ENCODE measurements at regions not wholly inside any gene's neighbourhood (a gene's known extent, or its start where the extent isn't known, plus 50 kb on each side); places are given as distances from the start of the nearest gene placed in this dataset.

DNA sequence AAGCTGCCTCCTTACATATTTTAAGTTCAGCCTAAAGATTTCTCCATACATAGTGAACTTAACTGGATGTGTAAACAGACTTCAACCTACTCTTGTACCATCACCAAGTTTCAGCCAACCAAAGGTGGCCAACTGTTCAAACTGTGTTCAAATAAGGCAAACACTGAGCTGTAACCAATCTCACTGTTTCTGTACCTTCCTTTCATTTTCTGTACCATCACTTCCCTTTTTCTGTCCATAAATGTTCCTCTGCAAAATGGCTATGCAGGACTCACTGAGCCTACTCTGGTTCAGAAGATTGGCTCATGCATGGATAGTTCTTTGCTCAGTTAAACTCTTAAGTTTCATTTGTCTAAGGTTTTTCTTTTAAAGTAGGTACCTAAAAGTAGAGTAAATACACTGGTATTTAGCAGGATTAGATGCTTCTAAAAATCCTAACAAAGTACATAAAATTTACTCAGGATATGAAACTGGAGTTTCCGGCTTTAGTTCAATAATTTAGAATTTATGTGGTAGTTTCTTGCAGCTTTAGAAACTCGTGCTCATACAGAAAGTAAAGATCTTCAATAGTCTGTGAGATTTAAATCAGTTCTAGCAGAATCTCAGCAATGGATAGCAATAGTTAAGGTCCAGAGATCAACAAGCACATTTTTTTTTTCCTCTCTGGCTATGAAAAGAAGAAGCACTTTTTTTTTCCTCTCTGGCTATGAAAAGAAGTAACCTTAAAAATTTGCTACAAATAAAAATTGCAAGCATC, 282.0 kb upstream of the PPFIA2 start:
- no peaks in the 10 kb centered on the region for H3K9me3 ChIP-seq (ENCODE audit: control insufficient read depth in 4 of 4, low read length in 3 of 4)
- H3K27ac ChIP-seq (ENCODE audit: low read depth in 1 of 2, low read length in 2 of 2), result no peak overlapping the region
- H3K36me3 ChIP-seq (ENCODE audit: control insufficient read depth in 4 of 4, insufficient read depth in 3 of 4, low read depth in 1 of 4, low read length in 3 of 4), result no peaks in the 10 kb centered on the region
- H3K27me3 ChIP-seq (ENCODE audit: control insufficient read depth in 4 of 4, insufficient read depth in 4 of 4, low read length in 3 of 4), result no peaks in the 10 kb centered on the region
- TF ChIP-seq YY1 (IDR thresholded peaks at IDR 0.05), result no peak
- no peak for TF ChIP-seq CTCF (IDR thresholded peaks at IDR 0.05; ENCODE audit: low read depth, low read length, missing input control)
- no peak for TF ChIP-seq MAX (IDR thresholded peaks at IDR 0.05)
- TF ChIP-seq HNF4G (IDR thresholded peaks at IDR 0.05), result no peak
- TF ChIP-seq FOXA2 (IDR thresholded peaks at IDR 0.05), result no peak
- no peak for TF ChIP-seq ZBTB33 (IDR thresholded peaks at IDR 0.05)
- TF ChIP-seq NR2F2 (IDR thresholded peaks at IDR 0.05), result no peak
- no peak for DNase-seq (ENCODE audit: low spot score)
- H3K4me3 ChIP-seq (ENCODE audit: low read depth in 1 of 3, low read length in 3 of 3), result no peak overlapping the region
- H3K9ac ChIP-seq (ENCODE audit: low read depth in 1 of 2, low read length in 2 of 2), result no peak overlapping the region
- no peaks in the 10 kb centered on the region for H3K4me1 ChIP-seq (ENCODE audit: control insufficient read depth in 4 of 4, insufficient read depth in 4 of 4, low read length in 3 of 4)
- 50% methylated on average over 2 of the region's 2 CpGs for WGBS

- no peak for DNase-seq (ENCODE audit: low spot score)
- H3K9ac ChIP-seq (ENCODE audit: low read depth in 1 of 2, low read length in 2 of 2), result no peak overlapping the region
Measured at GRCh38 chr12:82034769-82035168, 275.6 kb upstream of the PPFIA2 start.

More at GRCh38 chr12:82034769-82035168, 275.6 kb upstream of the PPFIA2 start:
- H3K27me3 ChIP-seq (ENCODE audit: control insufficient read depth in 4 of 4, insufficient read depth in 4 of 4, low read length in 3 of 4), result no peaks in the 10 kb centered on the region
- H3K4me1 ChIP-seq (ENCODE audit: control insufficient read depth in 4 of 4, insufficient read depth in 4 of 4, low read length in 3 of 4), result no peaks in the 10 kb centered on the region
- H3K4me3 ChIP-seq (ENCODE audit: low read depth in 1 of 3, low read length in 3 of 3), result no peak overlapping the region
- TF ChIP-seq ATF3 (IDR thresholded peaks at IDR 0.05), result no peak
- TF ChIP-seq TAF1 (conservative IDR thresholded peaks at IDR 0.05), result no peak
- no peak for TF ChIP-seq HNF4A (conservative IDR thresholded peaks at IDR 0.05)
- TF ChIP-seq RXRA (IDR thresholded peaks at IDR 0.05), result no peak
- no peak for TF ChIP-seq HNF4G (IDR thresholded peaks at IDR 0.05)
- TF ChIP-seq EGR1 (IDR thresholded peaks at IDR 0.05; ENCODE audit: low read depth in 2 of 2), result no peak
- TF ChIP-seq JUND (IDR thresholded peaks at IDR 0.05), result no peak
- no peak for TF ChIP-seq MAX (IDR thresholded peaks at IDR 0.05)
- no peak for TF ChIP-seq YY1 (IDR thresholded peaks at IDR 0.05)
- no peak for TF ChIP-seq SP1 (IDR thresholded peaks at IDR 0.05)
- no peak for TF ChIP-seq NR2F2 (IDR thresholded peaks at IDR 0.05)
- no peak for TF ChIP-seq ZBTB33 (IDR thresholded peaks at IDR 0.05)
- H3K36me3 ChIP-seq (ENCODE audit: control insufficient read depth in 4 of 4, insufficient read depth in 3 of 4, low read depth in 1 of 4, low read length in 3 of 4), result no peaks in the 10 kb centered on the region
- H3K9me3 ChIP-seq (ENCODE audit: control insufficient read depth in 4 of 4, low read length in 3 of 4), result peaks cover 0 to 9% (median 1%) of the 10 kb centered on the region in 4 donors
- H3K27ac ChIP-seq (ENCODE audit: low read depth in 1 of 2, low read length in 2 of 2), result no peak overlapping the region
